ENCODE measurements at regions not wholly inside any gene's neighbourhood (a gene's known extent, or its start where the extent isn't known, plus 50 kb on each side); places are given as distances from the start of the nearest gene placed in this dataset.

DNA sequence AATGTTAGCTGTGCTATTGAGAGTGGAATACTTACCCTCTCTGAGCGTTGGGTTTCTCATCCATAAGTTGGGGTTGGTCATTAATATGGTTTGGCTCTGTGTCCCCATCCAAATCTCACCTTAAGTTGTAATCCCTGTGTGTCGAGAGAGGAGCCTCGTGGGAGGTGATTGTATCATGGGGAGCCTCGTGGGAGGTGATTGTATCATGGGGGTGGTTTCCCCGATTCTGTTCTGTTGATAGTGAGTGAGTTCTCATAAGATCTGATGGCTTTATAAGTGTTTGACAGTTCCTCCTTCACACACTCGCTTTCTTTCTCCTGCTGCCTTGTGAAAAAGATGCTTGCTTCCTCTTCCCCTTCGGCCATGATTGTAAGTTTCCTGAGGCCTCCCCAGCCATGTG lies 391.1 kb downstream of the FAM133A start:
- DNase-seq (ENCODE audit: low read depth) (no peak), FAIRE-seq (no peak)
- TF ChIP-seq, protein P1, sequence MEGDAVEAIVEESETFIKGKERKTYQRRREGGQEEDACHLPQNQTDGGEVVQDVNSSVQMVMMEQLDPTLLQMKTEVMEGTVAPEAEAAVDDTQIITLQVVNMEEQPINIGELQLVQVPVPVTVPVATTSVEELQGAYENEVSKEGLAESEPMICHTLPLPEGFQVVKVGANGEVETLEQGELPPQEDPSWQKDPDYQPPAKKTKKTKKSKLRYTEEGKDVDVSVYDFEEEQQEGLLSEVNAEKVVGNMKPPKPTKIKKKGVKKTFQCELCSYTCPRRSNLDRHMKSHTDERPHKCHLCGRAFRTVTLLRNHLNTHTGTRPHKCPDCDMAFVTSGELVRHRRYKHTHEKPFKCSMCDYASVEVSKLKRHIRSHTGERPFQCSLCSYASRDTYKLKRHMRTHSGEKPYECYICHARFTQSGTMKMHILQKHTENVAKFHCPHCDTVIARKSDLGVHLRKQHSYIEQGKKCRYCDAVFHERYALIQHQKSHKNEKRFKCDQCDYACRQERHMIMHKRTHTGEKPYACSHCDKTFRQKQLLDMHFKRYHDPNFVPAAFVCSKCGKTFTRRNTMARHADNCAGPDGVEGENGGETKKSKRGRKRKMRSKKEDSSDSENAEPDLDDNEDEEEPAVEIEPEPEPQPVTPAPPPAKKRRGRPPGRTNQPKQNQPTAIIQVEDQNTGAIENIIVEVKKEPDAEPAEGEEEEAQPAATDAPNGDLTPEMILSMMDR (IDR thresholded peaks at IDR 0.05; ENCODE audit: insufficient read depth, low read depth, low read length): no peak
- no peak for TF ChIP-seq EZH2 (IDR thresholded peaks at IDR 0.05; ENCODE audit: insufficient read depth, low read length)
- Histone ChIP-seq H3K9ac (ENCODE audit: low read length) (no peak overlapping the region), H3K79me2 (ENCODE audit: insufficient read depth, low read length) (no peaks in the 10 kb centered on the region), H3K27me3 (ENCODE audit: insufficient read depth, low read length) (no peaks in the 10 kb centered on the region), H3K4me2 (ENCODE audit: low read length) (no peak overlapping the region), H2AFZ (ENCODE audit: low read depth, low read length) (no peak overlapping the region), H3K36me3 (ENCODE audit: insufficient read depth, low read length) (no peaks in the 10 kb centered on the region), H3K4me1 (ENCODE audit: insufficient read depth, low read length) (no peaks in the 10 kb centered on the region), H3K9me3 (ENCODE audit: insufficient read depth, low read depth, low read length) (no peaks in the 10 kb centered on the region), H3K4me3 (ENCODE audit: insufficient read depth, low read depth, low read length) (no peak overlapping the region), H4K20me1 (ENCODE audit: insufficient read depth, low read length) (no peaks in the 10 kb centered on the region), H3K27ac (ENCODE audit: low read depth, low read length) (no peak overlapping the region)
- no peaks in the 10 kb centered on the region for H3K9me3 Mint-ChIP-seq (ENCODE audit: unreplicated experiment)
- H3K27me3 Mint-ChIP-seq (ENCODE audit: low read depth, unreplicated experiment): no peaks in the 10 kb centered on the region
- H3K4me3 Mint-ChIP-seq (ENCODE audit: unreplicated experiment): no peak overlapping the region
- H3K36me3 Mint-ChIP-seq (ENCODE audit: low read depth, unreplicated experiment): no peaks in the 10 kb centered on the region
- H3K27ac Mint-ChIP-seq (ENCODE audit: unreplicated experiment): no peak overlapping the region
- H3K4me1 Mint-ChIP-seq (ENCODE audit: low read depth, unreplicated experiment): no peaks in the 10 kb centered on the region

- Histone ChIP-seq H3K27ac (ENCODE audit: low read depth, low read length) (no peak overlapping the region), H3K36me3 (ENCODE audit: insufficient read depth, low read length) (no peaks in the 10 kb centered on the region), H3K4me2 (ENCODE audit: low read length) (no peak overlapping the region), H3K9me3 (ENCODE audit: insufficient read depth, low read depth, low read length) (no peaks in the 10 kb centered on the region), H3K9ac (ENCODE audit: low read length) (no peak overlapping the region), H3K79me2 (ENCODE audit: insufficient read depth, low read length) (no peaks in the 10 kb centered on the region), H3K27me3 (ENCODE audit: insufficient read depth, low read length) (no peaks in the 10 kb centered on the region), H4K20me1 (ENCODE audit: insufficient read depth, low read length) (no peaks in the 10 kb centered on the region), H3K4me1 (ENCODE audit: insufficient read depth, low read length) (no peaks in the 10 kb centered on the region), H2AFZ (ENCODE audit: low read depth, low read length) (no peak overlapping the region), H3K4me3 (ENCODE audit: insufficient read depth, low read depth, low read length) (no peak overlapping the region)
- DNase-seq (ENCODE audit: low read depth): no peak
- Mint-ChIP-seq H3K27ac (ENCODE audit: unreplicated experiment) (no peak overlapping the region), H3K36me3 (ENCODE audit: low read depth, unreplicated experiment) (no peaks in the 10 kb centered on the region), H3K4me3 (ENCODE audit: unreplicated experiment) (no peak overlapping the region), H3K9me3 (ENCODE audit: unreplicated experiment) (no peaks in the 10 kb centered on the region), H3K4me1 (ENCODE audit: low read depth, unreplicated experiment) (no peaks in the 10 kb centered on the region), H3K27me3 (ENCODE audit: low read depth, unreplicated experiment) (no peaks in the 10 kb centered on the region)
- peak; percentile 99 for FAIRE-seq
- TF ChIP-seq, protein P1 (IDR thresholded peaks at IDR 0.05; ENCODE audit: insufficient read depth, low read depth, low read length): no peak
- TF ChIP-seq EZH2 (IDR thresholded peaks at IDR 0.05; ENCODE audit: insufficient read depth, low read length): no peak
Measured at GRCh38 chrX:94089149-94089548, 415.1 kb downstream of the FAM133A start.

DNA sequence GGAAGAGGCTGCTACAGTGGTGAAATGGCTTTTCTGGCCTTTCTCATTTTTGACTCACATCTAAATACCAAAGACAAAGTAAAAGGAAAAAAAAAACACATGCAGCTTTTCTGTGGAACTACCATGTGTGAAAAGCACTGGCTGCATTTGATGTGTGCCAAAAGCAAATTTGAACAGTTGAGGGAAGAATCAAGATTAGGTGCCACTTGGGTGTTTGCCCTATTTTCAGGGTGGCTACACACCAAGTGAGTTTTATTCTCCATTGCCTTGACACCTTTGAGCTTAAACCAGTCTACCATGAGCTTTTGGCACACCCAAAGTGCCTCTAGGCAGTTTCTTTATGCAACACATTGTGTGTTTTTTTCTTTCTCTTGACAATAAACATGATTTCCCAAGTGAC lies 423.9 kb downstream of the FAM133A start:
- Histone ChIP-seq H3K9ac (ENCODE audit: low read length) (no peak overlapping the region), H3K4me2 (ENCODE audit: low read length) (no peak overlapping the region), H3K9me3 (ENCODE audit: insufficient read depth, low read depth, low read length) (no peaks in the 10 kb centered on the region), H2AFZ (ENCODE audit: low read depth, low read length) (no peak overlapping the region), H3K79me2 (ENCODE audit: insufficient read depth, low read length) (no peaks in the 10 kb centered on the region), H3K27me3 (ENCODE audit: insufficient read depth, low read length) (no peaks in the 10 kb centered on the region), H4K20me1 (ENCODE audit: insufficient read depth, low read length) (no peaks in the 10 kb centered on the region), H3K27ac (ENCODE audit: low read depth, low read length) (no peak overlapping the region), H3K4me1 (ENCODE audit: insufficient read depth, low read length) (no peaks in the 10 kb centered on the region), H3K36me3 (ENCODE audit: insufficient read depth, low read length) (no peaks in the 10 kb centered on the region), H3K4me3 (ENCODE audit: insufficient read depth, low read depth, low read length) (no peak overlapping the region)
- Mint-ChIP-seq H3K27ac (ENCODE audit: unreplicated experiment) (no peak overlapping the region), H3K9me3 (ENCODE audit: unreplicated experiment) (no peaks in the 10 kb centered on the region), H3K4me1 (ENCODE audit: low read depth, unreplicated experiment) (no peaks in the 10 kb centered on the region), H3K36me3 (ENCODE audit: low read depth, unreplicated experiment) (no peaks in the 10 kb centered on the region), H3K4me3 (ENCODE audit: unreplicated experiment) (no peak overlapping the region), H3K27me3 (ENCODE audit: low read depth, unreplicated experiment) (no peaks in the 10 kb centered on the region)
- TF ChIP-seq, protein P1 (IDR thresholded peaks at IDR 0.05; ENCODE audit: insufficient read depth, low read depth, low read length): no peak
- no peak for TF ChIP-seq EZH2 (IDR thresholded peaks at IDR 0.05; ENCODE audit: insufficient read depth, low read length)
- no peak for DNase-seq (ENCODE audit: low read depth)
- FAIRE-seq: peak; percentile 63

All from astrocyte (in vitro differentiated cells and primary cell).